Activated CD4-positive, alpha-beta T cell treated with anti-CD3 and anti-CD28 coated beads, Interleukin-2, amount 50 U/mL, for 16 hours (primary cell): ENCODE measurements at regions not wholly inside any gene's neighbourhood (a gene's known extent, or its start where the extent isn't known, plus 50 kb on each side); places are given as distances from the start of the nearest gene placed in this dataset.

ENCODE experiments used
- DNase-seq: peaks from one replicate; pipeline ENCODE4 v3.0.0-alpha.2; 2020

GRCh38 chr7:22676385-22676784 lies 50.6 kb upstream of the IL6 start:
- no peak for DNase-seq

GRCh38 chr7:22675917-22676343 lies 51.1 kb upstream of the IL6 start:
- peak; percentile 80 for DNase-seq

GRCh38 chr7:22675421-22675820 lies 51.6 kb upstream of the IL6 start:
- DNase-seq = no peak

- DNase-seq = peak; percentile 66
These were observed 53.9 kb upstream of the IL6 start for GRCh38 chr7:22672846-22673680.

GRCh38 chr7:22671177-22671879 lies 55.7 kb upstream of the IL6 start:
- DNase-seq = no peak

GRCh38 chr7:22670422-22670815 lies 56.6 kb upstream of the IL6 start:
- DNase-seq = no peak

GRCh38 chr7:22669692-22670421 lies 57.1 kb upstream of the IL6 start:
- DNase-seq = no peak

- DNase-seq = no peak
These were observed 58.0 kb upstream of the IL6 start for GRCh38 chr7:22668971-22669401.

- no peak for DNase-seq
These were observed 59.3 kb upstream of the IL6 start for GRCh38 chr7:22667562-22668239.

GRCh38 chr7:22667187-22667561 lies 59.8 kb upstream of the IL6 start:
- DNase-seq = no peak

- no peak for DNase-seq
These were observed 60.3 kb upstream of the IL6 start for GRCh38 chr7:22666732-22667131.

- peak; percentile 78 for DNase-seq
These were observed 61.1 kb upstream of the IL6 start for GRCh38 chr7:22665923-22666322.

GRCh38 chr7:22664988-22665798 lies 61.8 kb upstream of the IL6 start:
- no peak for DNase-seq

GRCh38 chr7:22663721-22664120 lies 63.3 kb upstream of the IL6 start:
- DNase-seq = no peak

- DNase-seq = peak; percentile 60
These were observed 63.7 kb upstream of the IL6 start for GRCh38 chr7:22663357-22663718.

GRCh38 chr7:22662556-22663356 lies 64.2 kb upstream of the IL6 start:
- DNase-seq = no peak

GRCh38 chr7:22662036-22662435 lies 65.0 kb upstream of the IL6 start:
- peak; percentile 45 for DNase-seq

- DNase-seq = no peak
These were observed 66.3 kb upstream of the IL6 start for GRCh38 chr7:22660732-22661131.

GRCh38 chr7:22660293-22660692 lies 66.7 kb upstream of the IL6 start:
- DNase-seq = no peak

GRCh38 chr7:22659741-22660140 lies 67.3 kb upstream of the IL6 start:
- no peak for DNase-seq

- DNase-seq = no peak
These were observed 69.0 kb upstream of the IL6 start for GRCh38 chr7:22658031-22658430.
